NCI-H1436 treated with DMSO at 0.1 percent for 48 hours (cell line): ENCODE measurements at regions not wholly inside any gene's neighbourhood (a gene's known extent, or its start where the extent isn't known, plus 50 kb on each side); places are given as distances from the start of the nearest gene placed in this dataset.
"Not testable (repeated sequence)": the region's sequence is repeated elsewhere in the genome, so short reads cannot be mapped to it uniquely, and the experiment has no call there.

Experiments
- DNase-seq: peaks from one replicate; lab custom pipeline; 2025; lab: John Stamatoyannopoulos, UW

GRCh38 chr4:77306496-77306895, 149.5 kb downstream of the CCNG2 start:
- DNase-seq, result no peak

DNA sequence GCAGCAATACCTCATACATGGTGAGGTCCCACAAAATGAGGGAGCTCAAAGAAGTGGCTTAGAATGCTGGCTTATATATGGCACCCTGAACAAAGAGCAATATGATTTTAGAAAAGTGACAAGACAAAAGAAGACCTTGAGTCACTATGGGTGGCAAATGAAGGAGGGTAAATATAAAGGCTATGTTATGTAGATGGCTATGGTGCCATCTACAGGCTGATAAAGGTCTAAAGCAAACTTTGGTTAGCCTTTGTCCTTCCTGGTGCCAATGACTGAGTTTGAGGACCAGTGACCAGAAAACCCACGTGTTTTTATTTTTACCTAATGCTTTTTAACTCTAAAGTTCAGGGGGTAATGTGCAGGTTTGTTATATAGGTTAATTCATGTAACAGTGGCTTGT, 151.8 kb downstream of the CCNG2 start:
- DNase-seq, result no peak

- DNase-seq, result no peak
Measured at GRCh38 chr4:77309496-77309895, 152.5 kb downstream of the CCNG2 start.

- no peak for DNase-seq
Measured at GRCh38 chr4:77310931-77311330, 153.9 kb downstream of the CCNG2 start.

DNA sequence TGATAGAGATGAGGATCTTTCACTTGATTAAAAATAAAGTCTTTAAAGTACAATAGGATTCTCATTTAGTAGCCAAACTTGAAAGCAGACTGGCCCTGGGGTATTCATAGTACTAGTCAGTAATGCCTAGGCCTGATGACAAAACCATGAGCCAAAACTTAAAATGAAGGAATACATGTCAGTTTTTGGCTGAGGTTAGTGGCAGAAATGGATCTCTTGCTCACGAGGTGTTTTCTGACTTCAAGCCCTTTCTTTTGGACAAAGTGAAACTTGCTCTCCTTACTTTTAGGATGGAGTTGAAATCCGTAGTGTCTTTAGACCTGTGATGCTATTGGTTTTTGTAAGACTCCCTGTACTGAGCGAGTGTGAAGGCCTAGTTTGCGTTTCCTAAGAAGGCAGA, 157.7 kb downstream of the CCNG2 start:
- no peak for DNase-seq

DNA sequence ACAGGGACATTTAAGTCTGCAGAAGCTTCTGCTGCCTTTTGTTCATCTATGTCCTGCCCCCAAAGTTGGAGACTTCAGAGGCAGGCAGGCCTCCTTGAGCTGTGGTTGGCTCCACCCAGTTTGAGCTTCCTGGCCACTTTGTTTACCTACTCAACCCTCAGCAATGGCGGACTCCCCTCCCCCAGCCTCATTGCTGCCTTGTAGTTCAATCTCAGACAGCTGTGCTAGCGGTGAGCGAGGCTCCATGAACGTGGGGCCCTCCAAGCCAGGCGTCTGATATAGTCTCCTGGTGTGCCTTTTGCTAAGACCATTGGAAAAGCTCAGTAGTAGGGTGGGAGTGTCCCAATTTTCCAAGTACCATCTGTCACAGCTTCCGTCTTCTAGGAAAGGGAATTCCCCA, 170.1 kb downstream of the CCNG2 start:
- no peak for DNase-seq

GRCh38 chr4:77332696-77333270, 175.8 kb downstream of the CCNG2 start:
- no peak for DNase-seq

DNA sequence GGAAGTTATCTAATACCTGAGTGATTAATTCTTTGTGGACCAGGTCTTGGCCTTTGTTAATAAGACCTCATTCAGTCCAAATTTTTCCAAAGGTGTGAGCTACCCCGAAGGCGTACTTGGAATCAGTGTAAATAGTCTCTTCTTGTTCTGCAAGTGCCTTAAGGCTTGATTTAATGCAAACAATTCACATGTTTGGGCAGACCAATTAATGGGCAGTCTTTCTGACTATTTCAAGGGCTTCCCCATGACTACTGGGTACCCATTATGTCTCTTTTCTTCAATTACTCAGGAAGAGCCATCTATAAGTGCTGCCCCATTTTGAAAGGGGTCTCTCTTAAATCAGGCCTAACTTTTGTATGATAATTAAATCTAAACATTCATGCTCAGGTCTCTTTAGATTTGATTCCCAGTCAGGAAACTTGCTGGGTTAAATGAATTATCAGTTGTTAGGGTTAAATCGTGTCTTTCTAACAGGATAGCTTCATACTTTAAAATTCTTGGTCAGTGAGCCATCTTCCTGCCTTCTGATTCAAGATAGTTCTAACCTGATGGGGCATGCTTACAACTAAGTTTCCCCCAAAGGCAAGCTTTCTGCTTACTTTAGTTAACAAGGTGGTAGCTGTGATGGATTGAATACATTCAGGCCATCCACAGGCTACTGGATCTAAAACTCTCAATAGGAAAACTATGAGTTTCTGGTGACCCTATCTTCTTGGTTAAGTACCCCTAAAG, 179.6 kb downstream of the CCNG2 start:
- DNase-seq, result no peak

DNA sequence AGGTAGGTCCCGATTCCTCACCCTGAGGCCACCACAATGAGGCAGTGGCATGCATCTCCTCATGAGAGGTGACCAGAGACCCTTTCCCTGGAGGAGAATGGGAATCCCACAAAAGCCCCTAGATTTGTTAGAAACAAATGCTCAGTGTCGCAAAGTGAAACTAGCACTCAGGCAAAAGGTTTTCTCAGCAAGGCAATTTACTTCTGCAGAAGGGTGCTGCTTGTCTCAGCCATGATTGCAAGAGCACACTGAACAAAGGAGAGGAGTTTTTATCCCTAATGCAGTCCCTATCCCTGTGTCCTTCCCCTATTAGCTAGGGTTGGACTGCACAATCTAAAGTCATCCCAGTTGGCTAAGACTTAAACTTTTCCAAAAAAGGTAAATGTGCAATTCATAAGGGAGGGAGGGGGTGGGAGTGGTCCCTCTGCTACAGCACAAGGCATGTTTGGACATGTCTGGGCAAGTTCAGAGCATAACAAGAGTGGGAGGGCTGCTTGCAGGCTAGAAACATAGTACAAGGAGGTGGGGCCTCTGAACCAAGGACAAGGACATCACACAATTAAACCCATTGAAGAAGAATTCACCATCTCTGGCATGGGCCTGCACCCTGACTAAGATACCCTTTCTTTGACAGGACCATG, 185.3 kb downstream of the CCNG2 start:
- DNase-seq, result no peak

- no peak for DNase-seq
Measured at GRCh38 chr4:77344001-77344400, 187.0 kb downstream of the CCNG2 start.

DNA sequence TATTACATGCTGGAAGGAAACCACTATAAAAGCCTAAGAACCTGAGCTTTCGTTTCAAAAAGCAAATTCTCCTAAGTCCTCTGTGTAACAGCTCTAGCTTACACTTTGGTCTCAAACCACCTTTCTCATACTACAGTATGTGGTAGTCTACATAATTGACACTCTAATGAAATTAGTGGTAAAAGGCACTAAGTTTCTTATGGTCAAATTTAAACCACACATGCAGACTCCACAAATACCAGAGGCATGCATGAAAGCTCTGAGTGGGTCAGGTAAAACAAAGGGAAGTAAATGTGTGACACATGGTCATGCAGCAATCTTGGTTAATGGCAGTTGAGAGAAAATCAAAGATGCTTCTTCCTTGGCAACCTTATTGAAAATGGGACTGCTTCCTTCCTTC, 187.8 kb downstream of the CCNG2 start:
- DNase-seq, result no peak

GRCh38 chr4:77347351-77347966, 190.5 kb downstream of the CCNG2 start:
- no peak for DNase-seq

GRCh38 chr4:77348815-77349214, 191.8 kb downstream of the CCNG2 start:
- DNase-seq, result no peak

- DNase-seq, result no peak
Measured at GRCh38 chr4:77349364-77349763, 192.4 kb downstream of the CCNG2 start.

GRCh38 chr4:77349796-77350195, 192.8 kb downstream of the CCNG2 start:
- no peak for DNase-seq

DNA sequence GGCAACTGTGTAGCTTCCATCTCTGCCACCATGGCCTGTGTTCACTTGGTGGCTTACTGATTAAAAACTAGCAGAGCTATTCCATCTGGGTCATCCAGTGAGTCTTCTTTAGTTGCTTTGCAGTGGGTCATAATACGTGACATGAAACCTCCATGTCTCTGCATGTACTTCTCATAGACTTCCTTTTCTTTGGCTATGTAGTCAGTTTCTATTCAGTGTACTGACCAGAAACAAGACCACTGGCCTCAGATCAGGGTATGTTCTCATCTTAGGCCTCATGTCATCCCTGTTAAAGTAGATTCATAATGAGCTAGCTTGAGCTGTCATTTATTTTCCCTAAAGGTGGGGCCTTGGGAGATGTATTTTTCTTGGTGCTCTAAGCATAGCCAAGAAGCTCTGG, 195.2 kb downstream of the CCNG2 start:
- DNase-seq, result no peak

DNA sequence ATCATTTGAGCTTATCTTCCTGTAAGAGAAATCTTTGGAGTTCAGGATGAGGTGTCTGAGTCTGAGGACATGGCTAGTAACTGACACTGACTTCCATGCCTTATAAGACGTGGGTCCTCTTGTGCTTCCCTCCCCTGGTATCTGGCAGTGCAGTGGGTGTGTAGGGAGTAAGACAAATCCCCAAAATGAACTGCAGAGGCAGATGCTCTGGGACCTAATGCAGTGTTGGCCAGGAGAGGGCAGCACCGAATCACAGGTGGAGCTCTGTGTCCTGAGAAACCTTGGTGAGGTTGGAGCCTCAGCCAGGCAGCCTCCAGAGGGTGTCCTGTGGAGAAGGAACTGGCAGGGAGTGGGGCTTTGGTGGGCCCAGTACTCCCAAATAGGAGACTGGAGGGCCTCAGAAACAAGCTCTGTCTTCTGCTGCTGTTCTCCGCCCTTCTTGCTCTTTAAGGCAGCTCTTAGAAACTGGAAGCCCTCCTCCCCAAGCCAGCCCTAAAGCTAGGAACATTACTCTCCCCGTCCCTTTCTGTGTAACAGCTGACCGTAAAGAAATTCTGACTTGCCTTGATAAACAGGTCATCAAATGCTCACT, 196.8 kb downstream of the CCNG2 start:
- not testable (repeated sequence) for DNase-seq

GRCh38 chr4:77354550-77354949, 197.5 kb downstream of the CCNG2 start:
- no peak for DNase-seq

GRCh38 chr4:77355731-77356130, 198.7 kb downstream of the CCNG2 start:
- no peak for DNase-seq

DNA sequence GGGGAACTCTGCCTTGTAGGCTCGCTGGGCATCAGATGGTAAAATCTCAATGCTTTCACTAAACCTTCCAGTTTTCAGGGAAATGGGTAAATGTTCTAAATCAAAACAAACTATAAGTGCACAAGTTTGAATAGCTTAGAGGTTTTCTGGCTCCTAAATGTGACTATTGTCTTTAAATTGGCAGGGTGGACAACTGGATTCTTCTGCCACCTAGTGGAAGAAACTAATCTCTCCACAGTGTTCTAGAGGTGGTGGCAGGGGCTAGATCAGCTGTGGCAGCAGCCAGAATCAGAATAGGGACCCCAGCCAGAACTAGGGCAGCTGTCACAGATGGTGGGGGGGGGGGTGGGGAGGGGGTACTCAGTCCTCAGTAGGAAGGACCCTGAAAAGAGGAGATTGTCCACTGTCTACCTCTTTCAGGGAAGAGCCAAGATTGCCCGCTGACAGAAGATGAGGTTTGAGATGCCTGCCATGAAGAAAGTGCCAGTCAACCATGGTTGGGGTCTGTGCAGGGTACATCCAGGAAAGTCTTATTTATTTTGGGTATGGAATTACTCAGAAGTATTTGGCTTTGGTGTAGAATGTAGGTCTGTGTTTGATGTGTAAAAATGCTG, 201.4 kb downstream of the CCNG2 start:
- DNase-seq, result no peak

DNA sequence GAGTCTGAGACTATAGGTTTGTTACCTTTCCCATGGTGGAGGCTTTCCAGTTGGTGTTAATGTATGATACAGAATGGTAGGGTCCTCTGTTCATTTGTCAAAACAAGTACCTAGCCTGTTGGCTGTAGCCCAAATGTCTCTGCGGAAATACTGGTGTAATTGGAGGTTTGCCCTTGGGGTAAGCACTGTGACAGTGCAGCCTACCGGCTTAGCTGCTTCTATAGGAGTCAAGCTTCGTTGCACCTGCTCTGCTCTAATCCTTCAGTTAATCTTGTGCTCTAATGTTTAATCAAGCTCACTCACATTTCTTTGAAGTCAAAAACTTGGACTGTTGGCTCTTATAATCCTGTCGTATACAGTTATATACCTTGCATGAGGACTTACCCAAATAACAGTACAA, 203.4 kb downstream of the CCNG2 start:
- DNase-seq, result peak; percentile 37

GRCh38 chr4:77366876-77367275, 209.9 kb downstream of the CCNG2 start:
- DNase-seq, result not testable (repeated sequence)
